Thoracic aorta (tissue), 2 donors: ENCODE measurements at regions not wholly inside any gene's neighbourhood (a gene's known extent, or its start where the extent isn't known, plus 50 kb on each side); places are given as distances from the start of the nearest gene placed in this dataset.

Experiments used
- ATAC-seq: fragments of 150-250 bp; one replicate; pipeline ENCODE4 v1.8.0; 2017; ENCODE audit warnings: low read depth; ENCODE audit not compliant: insufficient number of reproducible peaks, low FRiP score
- DNase-seq: peaks from one replicate; pipeline ENCODE4 v3.0.0-alpha.2; 2020; ENCODE audit warnings: low spot score
- H3K27ac ChIP-seq, 2 donors: fragments of 200-600 bp; sonication (generic); 1 replicate in 1 of 2; 2 replicates in 1 of 2; pipeline ENCODE4 v1.5.1; 2016; ENCODE audit warnings: mild to moderate bottlenecking in 2 of 2, moderate library complexity in 2 of 2
- H3K27me3 ChIP-seq: fragments of 200-600 bp; sonication (generic); replicated peaks from 2 replicates; pipeline ENCODE4 v1.6.0; 2016; ENCODE audit warnings: mild to moderate bottlenecking; ENCODE audit not compliant: insufficient read depth
- H3K36me3 ChIP-seq: fragments of 200-600 bp; sonication (generic); one replicate; pipeline ENCODE4 v1.5.1; 2016
- H3K4me1 ChIP-seq, 2 donors: fragments of 200-600 bp; sonication (generic); 1 replicate in 1 of 2; 2 replicates in 1 of 2; pipeline versions ENCODE4 v1.5.1 to v1.6.0; 2016; ENCODE audit warnings: low read depth in 2 of 2, mild to moderate bottlenecking in 1 of 2; ENCODE audit not compliant: control insufficient read depth in 1 of 2
- H3K4me3 ChIP-seq: fragments of 200-600 bp; sonication (generic); 2 replicates; pipeline ENCODE4 v1.5.1; 2016; ENCODE audit warnings: mild to moderate bottlenecking
- H3K9me3 ChIP-seq: fragments of 200-600 bp; sonication (generic); 2 replicates; pipeline ENCODE4 v1.5.1; 2016
- CTCF ChIP-seq: fragments of 200-600 bp; sonication (generic); IDR thresholded peaks from one replicate; pipeline ENCODE4 v1.5.1; 2019; ENCODE audit warnings: antibody characterized with exemption

- H3K27me3 ChIP-seq: no peaks in the 10 kb centered on the region
- no peak for ATAC-seq
- H3K4me3 ChIP-seq: no peak overlapping the region
- no peaks in the 10 kb centered on the region for H3K36me3 ChIP-seq
- no peaks in the 10 kb centered on the region for H3K9me3 ChIP-seq
- no peak overlapping the region for H3K27ac ChIP-seq
- peaks cover 15 to 24% of the 10 kb centered on the region in 2 donors for H3K4me1 ChIP-seq
- no peak for DNase-seq
- TF ChIP-seq CTCF: no peak
Observed at GRCh38 chr6:37551446-37551845, 51.8 kb upstream of the CCDC167 start.

- Histone ChIP-seq H3K4me3 (no peak overlapping the region), H3K27ac (no peak overlapping the region), H3K36me3 (no peaks in the 10 kb centered on the region), H3K9me3 (no peaks in the 10 kb centered on the region), H3K27me3 (no peaks in the 10 kb centered on the region), H3K4me1 (peaks cover 15 to 24% of the 10 kb centered on the region in 2 donors)
- DNase-seq (no peak), ATAC-seq (no peak)
- no peak for TF ChIP-seq CTCF
Observed at GRCh38 chr6:37551002-37551401, 51.3 kb upstream of the CCDC167 start.

GRCh38 chr6:37550191-37550831 lies 50.6 kb upstream of the CCDC167 start:
- Histone ChIP-seq H3K4me3 (no peak overlapping the region), H3K27me3 (no peaks in the 10 kb centered on the region)
- no peak for ATAC-seq

GRCh38 chr6:37549558-37549957 lies 49.9 kb upstream of the CCDC167 start:
- TF ChIP-seq CTCF: no peak
- Histone ChIP-seq H3K4me3 (no peak overlapping the region), H3K27me3 (no peaks in the 10 kb centered on the region), H3K27ac (no peak overlapping the region), H3K36me3 (no peaks in the 10 kb centered on the region), H3K9me3 (no peaks in the 10 kb centered on the region), H3K4me1 (peaks cover 15 to 24% of the 10 kb centered on the region in 2 donors)
- DNase-seq (no peak), ATAC-seq (no peak)

More at GRCh38 chr6:37550191-37550831, 50.6 kb upstream of the CCDC167 start:
- no peak for TF ChIP-seq CTCF
- Histone ChIP-seq H3K9me3 (no peaks in the 10 kb centered on the region), H3K4me1 (peaks cover 15 to 24% of the 10 kb centered on the region in 2 donors), H3K36me3 (no peaks in the 10 kb centered on the region), H3K27ac (no peak overlapping the region)
- no peak for DNase-seq
